ENCODE measurements at regions not wholly inside any gene's neighbourhood (a gene's known extent, or its start where the extent isn't known, plus 50 kb on each side); places are given as distances from the start of the nearest gene placed in this dataset.

GRCh38 chr18:76265497-76266235 lies 229.4 kb downstream of the ZNF516 start:
- ChIA-PET CTCF (interaction anchor here (0.7 kb wide), 1 partner anchor 12 kb away, joined by 3 read pairs; no protein-coding TSS in a partner anchor), POLR2A (no interaction called here)
- no peak for TF ChIP-seq FOXM1 (IDR thresholded peaks at IDR 0.05; ENCODE audit: borderline replicate concordance)
- no peak for TF ChIP-seq BHLHE40 (IDR thresholded peaks at IDR 0.05; ENCODE audit: borderline replicate concordance)
- no peak for TF ChIP-seq SUZ12 (IDR thresholded peaks at IDR 0.05)
- no peak for DNase-seq (ENCODE audit: extremely low spot score)

- ChIA-PET CTCF (no interaction called here), POLR2A (no interaction called here)
- TF ChIP-seq ARNT (IDR thresholded peaks at IDR 0.05) (no peak), CTBP1 (IDR thresholded peaks at IDR 0.05; ENCODE audit: borderline replicate concordance) (no peak), NFRKB (IDR thresholded peaks at IDR 0.05) (no peak), TARDBP (IDR thresholded peaks at IDR 0.05) (no peak), ELF4 (IDR thresholded peaks at IDR 0.05) (no peak), BHLHE40 (IDR thresholded peaks at IDR 0.05; ENCODE audit: borderline replicate concordance) (no peak), SP1 (IDR thresholded peaks at IDR 0.05) (no peak), LEF1 (IDR thresholded peaks at IDR 0.05; ENCODE audit: borderline replicate concordance) (no peak), FOXK2 (IDR thresholded peaks at IDR 0.05) (no peak), HDGF (IDR thresholded peaks at IDR 0.05; ENCODE audit: borderline replicate concordance) (no peak), FOXA1 (IDR thresholded peaks at IDR 0.05) (no peak), PKNOX1 (IDR thresholded peaks at IDR 0.05) (no peak), L3MBTL2 (conservative IDR thresholded peaks at IDR 0.05) (no peak), ZNF384 (IDR thresholded peaks at IDR 0.05) (no peak), SUZ12 (IDR thresholded peaks at IDR 0.05) (no peak), FOXM1 (IDR thresholded peaks at IDR 0.05; ENCODE audit: borderline replicate concordance) (no peak)
- DNase-seq (ENCODE audit: extremely low spot score) = no peak
These were observed 230.2 kb downstream of the ZNF516 start for GRCh38 chr18:76264876-76265250.

DNA sequence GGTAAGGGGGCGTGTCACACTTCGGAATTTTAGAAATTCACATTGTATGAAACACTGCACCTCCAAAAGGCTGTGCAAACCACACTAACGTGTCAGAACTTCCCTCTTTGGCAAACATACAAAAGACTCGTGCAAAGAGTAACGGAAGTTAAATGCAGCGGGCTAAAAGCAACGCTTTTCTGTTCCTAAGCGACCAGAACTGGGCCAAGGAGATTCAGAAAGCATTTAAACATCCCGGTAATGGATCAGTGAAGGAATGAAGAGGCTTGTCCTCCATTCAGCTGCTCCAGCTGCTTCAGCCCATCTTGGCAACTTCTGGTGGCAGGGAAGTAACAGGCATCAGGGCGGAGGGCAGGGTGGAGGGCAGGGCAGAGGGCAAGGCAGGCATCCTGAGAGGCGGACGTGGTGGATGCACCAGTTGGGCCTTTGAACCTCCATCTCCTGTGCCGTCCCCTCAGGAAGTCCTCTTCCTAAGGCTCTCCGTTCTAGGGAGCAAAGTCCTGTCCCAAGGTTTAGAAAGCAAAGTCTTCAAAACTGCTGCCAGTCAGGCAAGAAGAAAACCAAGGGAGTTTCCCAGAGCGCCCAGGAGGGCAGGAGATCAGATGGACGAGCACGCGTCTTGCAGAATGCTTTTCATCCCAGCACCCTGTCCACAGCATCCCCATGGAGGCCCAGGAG lies 230.7 kb downstream of the ZNF516 start:
- no peak for DNase-seq (ENCODE audit: extremely low spot score)
- CTCF ChIA-PET = no interaction called here
- POLR2A ChIA-PET = no interaction called here
- TF ChIP-seq ZNF384 (IDR thresholded peaks at IDR 0.05) = no peak
- TF ChIP-seq L3MBTL2 (conservative IDR thresholded peaks at IDR 0.05) = no peak
- no peak for TF ChIP-seq TARDBP (IDR thresholded peaks at IDR 0.05)
- TF ChIP-seq CTBP1 (IDR thresholded peaks at IDR 0.05; ENCODE audit: borderline replicate concordance) = no peak
- no peak for TF ChIP-seq FOXK2 (IDR thresholded peaks at IDR 0.05)
- no peak for TF ChIP-seq ELF4 (IDR thresholded peaks at IDR 0.05)
- no peak for TF ChIP-seq SP1 (IDR thresholded peaks at IDR 0.05)
- no peak for TF ChIP-seq ARNT (IDR thresholded peaks at IDR 0.05)
- no peak for TF ChIP-seq SUZ12 (IDR thresholded peaks at IDR 0.05)

DNA sequence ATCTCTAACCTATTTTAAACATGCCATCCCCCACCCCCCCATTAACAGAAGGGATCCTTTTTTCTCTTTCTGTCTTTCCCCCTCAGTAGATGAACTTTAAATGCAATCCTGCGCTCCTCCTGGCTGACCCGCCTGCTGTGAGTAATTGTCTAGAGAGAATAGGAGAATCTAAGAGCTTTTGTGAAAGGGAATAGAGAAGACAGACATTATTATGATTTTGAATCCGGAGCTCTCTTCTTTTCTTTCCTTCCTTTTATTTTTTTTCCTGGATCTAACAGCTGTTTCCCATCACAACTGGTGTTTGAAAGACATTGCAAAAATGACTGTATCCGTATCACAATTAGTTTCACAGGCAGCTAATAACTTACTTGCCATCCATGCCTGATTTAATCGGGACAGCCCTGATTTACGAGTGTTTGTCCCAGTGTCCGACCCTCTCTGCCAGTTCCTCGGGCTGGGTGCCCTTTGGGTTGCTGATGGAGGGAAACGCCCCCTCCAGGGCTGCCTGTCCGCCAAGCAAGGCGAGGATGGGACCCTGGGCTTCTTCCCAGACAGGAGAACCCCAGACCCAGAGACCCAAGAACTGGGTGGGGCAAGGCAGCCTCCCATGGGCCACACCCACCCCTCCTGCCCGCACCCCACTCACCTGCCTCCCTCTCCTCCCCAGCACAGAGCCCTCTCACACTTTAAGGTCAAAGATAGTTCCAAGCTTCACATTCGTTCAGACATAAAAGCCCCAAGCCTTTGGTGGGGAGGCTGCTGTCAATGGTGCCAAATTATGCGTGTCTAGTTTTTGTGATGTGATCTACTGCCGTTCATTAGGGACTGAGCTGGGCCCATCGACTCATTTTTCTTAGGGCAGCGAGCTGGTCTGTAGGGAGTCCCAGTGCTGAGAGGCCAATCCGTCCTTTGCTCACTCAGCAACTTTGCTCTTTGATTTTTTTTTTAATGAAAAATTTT lies 231.7 kb downstream of the ZNF516 start:
- DNase-seq (ENCODE audit: extremely low spot score) = no peak
- TF ChIP-seq BHLHE40 (IDR thresholded peaks at IDR 0.05; ENCODE audit: borderline replicate concordance) (no peak), TARDBP (IDR thresholded peaks at IDR 0.05) (no peak), PKNOX1 (IDR thresholded peaks at IDR 0.05) (no peak), SP1 (IDR thresholded peaks at IDR 0.05) (no peak), NFRKB (IDR thresholded peaks at IDR 0.05) (no peak), SUZ12 (IDR thresholded peaks at IDR 0.05) (no peak), ZNF384 (IDR thresholded peaks at IDR 0.05) (no peak)
- POLR2A ChIA-PET = no interaction called here
- CTCF ChIA-PET = no interaction called here

- TF ChIP-seq SUZ12 (IDR thresholded peaks at IDR 0.05) = no peak
- no peak for TF ChIP-seq PKNOX1 (IDR thresholded peaks at IDR 0.05)
- no peak for TF ChIP-seq SP1 (IDR thresholded peaks at IDR 0.05)
- no peak for TF ChIP-seq NFRKB (IDR thresholded peaks at IDR 0.05)
- no peak for TF ChIP-seq FOXA1 (IDR thresholded peaks at IDR 0.05)
- TF ChIP-seq FOXM1 (IDR thresholded peaks at IDR 0.05; ENCODE audit: borderline replicate concordance) = no peak
- no peak for TF ChIP-seq ELF4 (IDR thresholded peaks at IDR 0.05)
- no peak for TF ChIP-seq CTBP1 (IDR thresholded peaks at IDR 0.05; ENCODE audit: borderline replicate concordance)
- no peak for TF ChIP-seq FOXK2 (IDR thresholded peaks at IDR 0.05)
- TF ChIP-seq ARNT (IDR thresholded peaks at IDR 0.05) = no peak
- no peak for TF ChIP-seq BHLHE40 (IDR thresholded peaks at IDR 0.05; ENCODE audit: borderline replicate concordance)
- no peak for TF ChIP-seq HDGF (IDR thresholded peaks at IDR 0.05; ENCODE audit: borderline replicate concordance)
- no peak for TF ChIP-seq L3MBTL2 (conservative IDR thresholded peaks at IDR 0.05)
- TF ChIP-seq LEF1 (IDR thresholded peaks at IDR 0.05; ENCODE audit: borderline replicate concordance) = no peak
- TF ChIP-seq TARDBP (IDR thresholded peaks at IDR 0.05) = no peak
- TF ChIP-seq ZNF384 (IDR thresholded peaks at IDR 0.05) = no peak
- ChIA-PET POLR2A (no interaction called here), CTCF (interaction anchor here (1.2 kb wide), 1 partner anchor 8 kb away, joined by 3 read pairs; no protein-coding TSS in a partner anchor)
- DNase-seq (ENCODE audit: extremely low spot score) = no peak
These were observed 234.0 kb downstream of the ZNF516 start for GRCh38 chr18:76260941-76261472.
